PC-9 (cell line): ENCODE measurements at regions not wholly inside any gene's neighbourhood (a gene's known extent, or its start where the extent isn't known, plus 50 kb on each side); places are given as distances from the start of the nearest gene placed in this dataset.
"Not testable (repeated sequence)": the region's sequence is repeated elsewhere in the genome, so short reads cannot be mapped to it uniquely, and the experiment has no call there.

Source experiments
- CTCF ChIP-seq: fragments of 200-600 bp; sonication (generic); conservative IDR thresholded peaks from 2 replicates; pipeline ENCODE4 v1.6.1; 2017; ENCODE audit warnings: mixed run types, antibody characterized with exemption, mild to moderate bottlenecking, moderate library complexity
- EZH2 ChIP-seq: fragments of 200-600 bp; sonication (generic); IDR thresholded peaks from 2 replicates; pipeline ENCODE4 v1.8.0; 2017; ENCODE audit warnings: antibody characterized with exemption, low read depth

DNA sequence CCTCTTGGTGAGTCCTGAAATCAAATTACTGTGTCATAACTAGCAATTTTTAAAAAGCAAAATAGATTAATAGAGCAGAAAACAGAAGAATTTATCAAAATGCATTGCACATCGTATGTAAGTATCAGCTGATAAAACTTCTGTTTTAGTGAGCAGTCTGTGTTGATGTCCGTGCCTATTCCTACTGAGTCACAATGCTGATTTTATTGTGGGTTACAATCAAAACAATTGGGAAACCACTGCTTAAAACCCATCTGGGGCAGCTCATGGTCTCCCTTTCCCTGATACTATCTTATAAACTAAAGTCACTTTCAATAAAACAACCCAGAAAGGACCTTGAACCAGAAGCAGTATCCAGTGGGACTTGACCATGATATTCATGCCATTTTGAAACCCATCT lies 101.1 kb upstream of the GPR39 start:
- TF ChIP-seq CTCF, EZH2: not testable (repeated sequence)
